HG03135 (cell line): ENCODE measurements at regions not wholly inside any gene's neighbourhood (a gene's known extent, or its start where the extent isn't known, plus 50 kb on each side); places are given as distances from the start of the nearest gene placed in this dataset.
"Not testable (repeated sequence)": the region's sequence is repeated elsewhere in the genome, so short reads cannot be mapped to it uniquely, and the experiment has no call there.

ENCODE experiments used
- ATAC-seq: cut with Tn5 transposase; IDR thresholded peaks from one replicate; pipeline ENCODE4 v1.9.1; 2021; ENCODE audit warnings: mild to moderate bottlenecking, moderate library complexity; ENCODE audit not compliant: unreplicated experiment

GRCh38 chr2:187206471-187206870 lies 241.6 kb downstream of the CALCRL start:
- ATAC-seq = no peak

DNA sequence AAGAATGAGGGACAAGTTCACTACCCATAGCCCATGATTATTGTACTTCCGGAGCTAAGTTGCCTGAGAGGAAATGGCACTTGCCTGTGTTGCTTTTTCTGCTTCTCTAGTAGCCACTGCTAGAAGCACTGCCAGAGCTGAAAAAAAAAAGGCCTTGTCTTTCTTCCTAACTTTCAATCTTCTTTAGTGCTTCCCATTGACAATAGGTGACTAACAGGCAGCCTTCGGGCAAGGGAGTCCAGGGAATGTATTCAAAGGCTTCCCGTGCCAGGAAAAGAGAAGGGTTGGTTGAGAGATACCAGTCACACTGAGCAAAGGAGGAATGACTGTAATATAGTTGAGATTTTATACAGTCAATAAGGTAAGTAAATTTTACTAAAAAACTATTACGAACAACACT lies 242.0 kb downstream of the CALCRL start:
- ATAC-seq = no peak

- ATAC-seq = no peak
These were observed 249.9 kb downstream of the CALCRL start for GRCh38 chr2:187198136-187198535.

DNA sequence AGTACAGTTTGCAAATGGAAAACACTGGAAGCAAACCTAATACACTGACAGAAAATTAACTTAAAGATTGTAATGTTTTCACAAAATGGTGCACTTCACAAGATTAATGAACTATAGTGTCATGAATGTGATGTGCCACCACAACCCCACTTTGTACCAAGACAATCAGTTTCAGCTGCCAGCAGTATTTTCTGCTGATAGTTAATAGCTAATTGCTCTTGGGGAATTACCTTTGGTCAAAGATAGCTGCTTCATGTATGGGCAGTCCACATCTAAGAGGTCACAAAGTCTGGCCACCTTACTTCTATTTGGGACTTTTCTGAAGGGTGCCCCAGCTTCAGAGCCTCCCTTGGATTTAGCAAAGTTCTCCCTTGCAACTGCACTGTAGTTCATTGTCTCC lies 254.0 kb downstream of the CALCRL start:
- peak; percentile 61 for ATAC-seq

- no peak for ATAC-seq
These were observed 259.0 kb downstream of the CALCRL start for GRCh38 chr2:187188783-187189631.

GRCh38 chr2:187187519-187187918 lies 260.5 kb downstream of the CALCRL start:
- ATAC-seq = no peak

DNA sequence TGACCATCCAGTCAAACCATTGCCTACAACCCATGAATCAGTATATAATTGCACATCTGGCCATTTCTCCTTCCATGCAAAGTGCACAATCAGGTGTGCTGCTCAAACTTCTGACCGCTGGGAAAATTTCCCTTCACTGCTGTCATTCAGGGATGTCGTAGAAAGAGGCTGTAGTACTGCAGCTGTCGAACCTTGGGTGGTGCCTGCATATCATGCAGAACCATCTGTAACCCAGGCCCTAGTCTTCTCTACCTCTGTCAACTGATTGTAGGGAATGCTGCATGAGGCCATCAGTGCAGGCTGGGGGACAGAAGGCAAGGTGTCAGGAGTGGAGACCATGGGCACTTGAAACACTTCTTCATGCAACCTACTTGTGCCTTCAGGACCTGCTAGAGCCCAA lies 267.5 kb downstream of the CALCRL start:
- ATAC-seq = no peak

- ATAC-seq = not testable (repeated sequence)
These were observed 269.2 kb downstream of the CALCRL start for GRCh38 chr2:187178876-187179275.

DNA sequence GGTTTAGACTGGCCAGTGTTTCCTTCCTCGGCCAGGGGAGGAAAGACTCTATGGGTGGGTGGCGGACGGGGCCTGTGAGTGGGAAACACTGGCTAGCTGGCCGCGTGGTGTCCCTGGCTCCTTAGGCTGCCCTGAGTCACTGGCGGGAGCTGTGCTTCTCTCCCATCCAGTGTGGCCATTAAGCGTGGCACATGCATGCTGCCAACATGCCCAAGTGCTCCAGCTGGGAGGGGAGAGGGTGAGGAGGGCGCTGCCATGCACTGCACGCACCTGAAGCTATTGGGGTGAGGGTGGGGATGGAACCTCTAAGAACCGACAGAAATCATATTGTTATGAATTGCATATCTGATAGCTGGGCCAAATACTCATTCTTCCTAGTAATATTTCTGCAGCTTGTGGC lies 270.8 kb downstream of the CALCRL start:
- ATAC-seq = no peak

DNA sequence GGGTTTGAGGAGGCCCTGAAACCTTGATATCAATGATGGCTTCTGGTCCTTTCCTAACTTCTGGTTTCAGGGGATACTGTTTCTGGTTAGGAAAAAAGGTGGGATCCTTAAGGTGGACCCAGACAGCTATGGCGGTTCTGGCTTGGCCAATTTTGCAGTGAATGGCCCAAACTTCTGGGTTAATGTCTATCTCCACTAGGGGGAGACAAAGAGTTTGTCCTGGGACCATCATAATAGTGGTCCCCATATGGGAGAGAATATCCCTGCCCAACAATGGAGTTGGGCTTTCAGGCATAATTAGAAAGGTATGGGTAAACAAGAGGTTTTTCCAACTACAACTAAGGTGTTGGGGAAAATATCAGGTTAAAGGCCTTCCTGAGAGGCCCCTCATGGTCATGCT lies 273.5 kb downstream of the CALCRL start:
- no peak for ATAC-seq

GRCh38 chr2:187171318-187171717 lies 276.7 kb downstream of the CALCRL start:
- ATAC-seq = no peak

- no peak for ATAC-seq
These were observed 278.2 kb downstream of the CALCRL start for GRCh38 chr2:187169864-187170263.

DNA sequence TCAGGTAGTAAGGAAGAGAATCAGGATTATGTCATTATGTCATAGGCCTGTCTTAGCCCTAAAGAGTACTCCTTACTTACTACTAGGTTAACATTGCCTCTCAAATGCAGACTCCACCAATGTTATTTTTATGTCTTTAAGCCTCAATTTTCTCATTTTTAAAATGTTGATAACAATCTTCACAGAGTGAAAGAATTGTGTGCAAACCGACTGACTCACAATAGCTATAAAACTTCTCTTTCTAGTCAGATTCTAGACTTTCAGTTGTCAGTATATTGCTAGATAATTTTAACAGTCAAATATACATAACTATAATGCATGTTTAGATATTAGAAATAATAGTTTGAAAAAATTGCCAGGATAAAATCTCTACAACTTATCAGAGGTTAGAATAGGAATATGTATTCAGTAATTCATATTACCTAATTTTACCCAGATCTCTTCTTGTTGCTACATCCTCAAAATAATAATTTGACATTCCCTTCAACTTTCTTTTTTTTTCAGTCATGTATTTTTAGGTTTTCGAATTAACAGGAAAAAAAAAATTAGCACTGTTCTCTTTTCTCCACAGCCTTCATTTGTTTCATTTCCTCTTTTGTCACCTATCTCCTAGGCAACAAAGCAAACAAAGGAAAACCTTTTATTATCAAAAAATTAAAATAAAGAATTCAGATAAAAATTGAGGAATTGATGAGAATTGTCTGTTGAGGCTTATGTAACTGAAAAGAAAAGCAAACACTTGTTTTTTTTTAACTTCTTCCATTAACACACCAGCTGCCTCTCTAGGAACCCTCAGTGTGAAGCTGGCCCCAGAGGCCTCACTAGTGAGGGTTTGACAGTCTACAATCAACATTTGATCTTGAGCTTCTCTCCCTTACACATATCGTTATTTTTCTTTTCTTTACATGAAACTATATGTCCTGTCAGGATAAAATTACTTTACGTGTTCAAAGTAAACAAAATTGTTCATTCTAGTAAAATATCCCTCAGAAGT lies 279.0 kb downstream of the CALCRL start:
- peak; percentile 68 for ATAC-seq

- no peak for ATAC-seq
These were observed 280.6 kb downstream of the CALCRL start for GRCh38 chr2:187167491-187167890.

DNA sequence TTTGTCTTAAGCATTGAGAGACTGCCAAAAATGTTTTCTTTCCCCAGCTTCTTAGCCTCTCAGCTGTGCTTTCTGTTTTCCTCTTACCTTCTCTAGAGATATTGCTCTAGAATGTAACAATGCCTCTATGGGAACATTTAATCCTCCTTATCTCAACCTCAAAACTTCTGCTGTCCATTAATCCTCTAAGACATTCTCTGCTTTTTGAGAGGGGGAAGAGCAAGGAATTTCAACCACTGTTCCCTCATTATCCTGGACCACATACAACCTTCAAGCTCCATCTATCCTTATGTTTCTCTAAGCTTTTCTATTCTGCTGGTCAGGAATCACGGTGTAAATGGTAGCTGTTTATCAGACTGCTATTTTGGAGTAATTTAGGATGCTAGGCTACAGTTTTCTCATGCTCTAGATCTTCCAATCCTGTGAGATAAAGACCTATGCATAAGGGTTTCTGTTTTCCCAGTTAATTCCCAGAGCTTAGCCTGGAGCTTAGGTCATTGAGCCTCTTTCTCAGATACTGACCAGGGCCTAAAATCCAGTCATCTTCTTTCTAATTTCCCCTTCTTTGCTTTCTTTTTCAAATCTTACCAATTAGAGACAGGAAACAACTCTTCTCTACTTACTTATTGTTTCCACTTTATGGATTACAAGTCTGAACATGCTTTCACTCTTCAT lies 282.0 kb downstream of the CALCRL start:
- ATAC-seq = no peak

DNA sequence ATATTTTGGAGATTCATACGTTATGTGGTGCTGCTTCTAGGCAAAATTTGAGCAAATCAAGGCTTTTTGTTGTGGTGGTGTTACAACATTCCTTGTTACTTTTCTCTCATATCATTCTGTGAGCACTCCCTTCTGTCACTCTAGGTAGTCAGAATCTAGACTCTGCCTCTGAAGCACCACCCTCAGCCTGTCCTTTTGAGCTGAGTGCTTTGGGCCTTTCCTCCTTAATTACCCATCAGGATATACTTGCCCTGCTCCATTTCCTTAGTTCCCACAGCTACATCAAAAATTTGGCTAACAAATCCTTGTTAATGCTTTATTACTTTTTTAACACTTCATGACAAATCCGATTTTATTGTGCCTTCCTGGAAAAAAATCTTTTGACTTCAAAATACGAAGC lies 289.6 kb downstream of the CALCRL start:
- no peak for ATAC-seq

DNA sequence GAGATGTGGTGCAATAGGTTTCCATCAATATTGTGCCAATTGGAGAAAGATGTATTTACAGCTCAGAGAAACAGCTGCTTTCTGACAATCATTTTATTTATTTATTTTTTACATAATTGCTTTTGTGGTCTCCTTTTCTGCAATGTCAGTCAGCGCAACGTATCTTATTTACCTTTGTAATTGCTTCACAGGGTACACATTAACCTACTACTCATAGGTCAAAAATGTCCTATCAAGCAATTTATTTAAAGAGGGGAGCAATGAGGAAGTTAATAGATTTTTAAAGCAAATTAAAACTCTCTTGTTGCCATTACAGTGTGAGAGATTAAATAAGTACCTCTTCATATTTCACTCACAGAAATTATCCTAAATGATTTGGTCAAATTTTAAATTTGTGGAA lies 291.0 kb downstream of the CALCRL start:
- ATAC-seq = no peak

- no peak for ATAC-seq
These were observed 292.6 kb downstream of the CALCRL start for GRCh38 chr2:187155476-187155875.

- ATAC-seq = no peak
These were observed 297.4 kb downstream of the CALCRL start for GRCh38 chr2:187150670-187151069.

DNA sequence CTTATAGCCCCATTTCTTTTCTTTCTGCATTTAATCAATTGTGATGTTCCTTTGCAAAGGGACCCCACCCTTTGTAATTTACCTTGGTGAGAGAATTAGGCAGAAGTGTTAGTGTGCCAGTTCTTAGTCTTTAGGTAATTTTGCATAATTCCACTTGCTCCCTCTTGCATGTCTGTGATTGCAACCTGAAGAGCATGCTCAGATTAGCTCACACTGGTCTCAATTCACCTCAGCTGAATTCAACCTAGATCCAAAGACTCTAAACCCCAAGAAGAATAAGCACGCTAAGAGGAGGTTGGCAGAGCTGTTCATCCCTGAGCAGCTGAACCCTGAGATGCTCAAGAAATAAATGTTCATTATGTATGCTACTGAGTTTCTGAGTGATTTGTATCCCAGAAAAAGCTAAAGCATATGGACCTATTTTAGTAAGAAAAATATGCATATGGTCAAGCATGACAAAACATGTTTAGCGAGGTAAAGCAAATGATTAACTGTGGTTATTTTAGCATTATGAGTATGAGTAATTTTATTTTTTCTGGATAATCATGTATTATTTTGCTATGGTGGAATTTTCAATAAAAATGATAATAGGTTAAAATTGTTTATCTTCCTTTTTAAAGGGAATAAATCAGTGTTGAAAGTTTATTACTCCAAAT lies 299.2 kb upstream of the ZSWIM2 start:
- ATAC-seq = peak; percentile 79

DNA sequence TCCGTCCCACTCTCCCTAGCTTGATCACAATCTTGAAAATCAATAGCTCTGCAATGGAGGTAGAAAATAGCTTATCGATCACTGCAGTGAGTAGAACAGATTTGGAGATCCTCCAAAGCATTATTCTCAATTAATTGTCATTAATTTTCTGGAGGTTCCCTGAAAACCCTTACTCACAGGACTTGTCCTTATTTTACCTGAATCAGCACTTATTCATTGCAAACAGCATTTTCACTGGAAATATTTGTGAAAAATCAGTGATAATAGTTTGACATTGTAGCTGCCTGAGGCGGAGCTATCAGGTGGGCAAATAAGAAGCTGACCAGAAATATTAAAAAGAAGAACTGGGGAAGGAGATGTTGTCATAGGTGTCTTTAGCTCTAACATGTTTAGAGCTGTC lies 294.6 kb upstream of the ZSWIM2 start:
- ATAC-seq = no peak
